ENCODE measurements at regions not wholly inside any gene's neighbourhood (a gene's known extent, or its start where the extent isn't known, plus 50 kb on each side); places are given as distances from the start of the nearest gene placed in this dataset.

GRCh38 chr13:111620166-111620565 is 299.7 kb downstream of the TEX29 start:
- TF ChIP-seq EZH2phosphoT487 (IDR thresholded peaks at IDR 0.05; ENCODE audit: borderline replicate concordance, low read length) (no peak), CTCF (IDR thresholded peaks at IDR 0.05; ENCODE audit: low read depth, low read length, poor library complexity, severe bottlenecking) (no peak)

All from DOHH2 (cell line).